SU-DHL-6 (cell line): ENCODE measurements at regions not wholly inside any gene's neighbourhood (a gene's known extent, or its start where the extent isn't known, plus 50 kb on each side); places are given as distances from the start of the nearest gene placed in this dataset.

Experiments
- CTCF ChIP-seq: fragments of 200-600 bp; sonication (generic); IDR thresholded peaks from one replicate; pipeline ENCODE4 v1.5.1; 2017; ENCODE audit warnings: antibody characterized with exemption, mild to moderate bottlenecking, low read length, moderate library complexity; ENCODE audit not compliant: insufficient read depth, poor library complexity, severe bottlenecking
- EZH2phosphoT487 ChIP-seq: fragments of 200-600 bp; sonication (generic), shearing (Covaris generic); conservative IDR thresholded peaks from 2 replicates; pipeline ENCODE4 v1.6.1; 2018; ENCODE audit warnings: mild to moderate bottlenecking, antibody characterized with exemption, low read length, moderate library complexity, mixed read lengths

GRCh38 chr6:120918137-120918536, 416.1 kb downstream of the TBC1D32 start:
- no peak for TF ChIP-seq CTCF
- TF ChIP-seq EZH2phosphoT487, result no peak
